Osteocyte (in vitro differentiated cells): ENCODE measurements at regions not wholly inside any gene's neighbourhood (a gene's known extent, or its start where the extent isn't known, plus 50 kb on each side); places are given as distances from the start of the nearest gene placed in this dataset.

Source experiments
- DNase-seq: peaks from one replicate; pipeline ENCODE4 v3.0.0; 2021; ENCODE audit warnings: mixed read lengths; ENCODE audit not compliant: unreplicated experiment; ENCODE audit errors: extremely low spot score
- H3K27ac Mint-ChIP-seq: one replicate; pipeline ENCODE4 v1.8.0; 2021; ENCODE audit warnings: mild to moderate bottlenecking, mixed read lengths; ENCODE audit not compliant: unreplicated experiment
- H3K27me3 Mint-ChIP-seq: one replicate; pipeline ENCODE4 v1.8.0; 2021; ENCODE audit warnings: mixed read lengths; ENCODE audit not compliant: unreplicated experiment
- H3K36me3 Mint-ChIP-seq: one replicate; pipeline ENCODE4 v1.8.0; 2021; ENCODE audit warnings: mixed read lengths; ENCODE audit not compliant: unreplicated experiment
- H3K4me1 Mint-ChIP-seq: one replicate; pipeline ENCODE4 v1.8.0; 2021; ENCODE audit warnings: mixed read lengths; ENCODE audit not compliant: unreplicated experiment
- H3K4me3 Mint-ChIP-seq: one replicate; pipeline ENCODE4 v1.8.0; 2021; ENCODE audit warnings: mild to moderate bottlenecking, moderate library complexity, mixed read lengths; ENCODE audit not compliant: unreplicated experiment
- H3K9me3 Mint-ChIP-seq: one replicate; pipeline ENCODE4 v1.8.0; 2021; ENCODE audit warnings: mixed read lengths; ENCODE audit not compliant: unreplicated experiment
- TF ChIP-seq, protein P1 (sequence below): fragments of 200-600 bp; sonication (generic); IDR thresholded peaks from 2 replicates; pipeline ENCODE4 v1.5.0; 2021; ENCODE audit warnings: antibody characterized with exemption, mild to moderate bottlenecking, moderate library complexity

DNA sequence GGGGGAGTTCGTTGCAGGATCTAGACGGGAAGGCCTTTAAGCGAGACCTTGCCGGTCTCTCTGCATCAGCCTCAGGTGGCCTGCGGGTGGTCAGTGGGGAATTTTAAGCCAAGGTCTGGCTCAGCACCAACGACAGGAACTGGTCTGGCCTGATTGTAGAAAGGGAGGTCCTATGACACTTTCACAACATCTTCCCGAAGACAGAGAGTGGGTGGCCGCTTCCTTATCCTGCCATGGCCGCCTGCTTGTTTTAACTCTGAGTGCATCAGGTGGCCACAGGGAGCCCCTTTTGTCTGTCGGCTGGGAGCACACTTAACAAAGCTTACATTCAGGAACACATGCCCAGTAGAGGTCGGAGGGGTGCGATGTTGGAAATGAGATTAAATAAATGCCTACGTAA, 363.7 kb upstream of the MYT1L start:
- H3K9me3 Mint-ChIP-seq = no peaks in the 10 kb centered on the region
- H3K4me3 Mint-ChIP-seq = no peak overlapping the region
- H3K4me1 Mint-ChIP-seq = no peaks in the 10 kb centered on the region
- H3K27ac Mint-ChIP-seq = no peak overlapping the region
- H3K27me3 Mint-ChIP-seq = no peaks in the 10 kb centered on the region
- no peak for DNase-seq
- H3K36me3 Mint-ChIP-seq = no peaks in the 10 kb centered on the region
- TF ChIP-seq, protein P1, sequence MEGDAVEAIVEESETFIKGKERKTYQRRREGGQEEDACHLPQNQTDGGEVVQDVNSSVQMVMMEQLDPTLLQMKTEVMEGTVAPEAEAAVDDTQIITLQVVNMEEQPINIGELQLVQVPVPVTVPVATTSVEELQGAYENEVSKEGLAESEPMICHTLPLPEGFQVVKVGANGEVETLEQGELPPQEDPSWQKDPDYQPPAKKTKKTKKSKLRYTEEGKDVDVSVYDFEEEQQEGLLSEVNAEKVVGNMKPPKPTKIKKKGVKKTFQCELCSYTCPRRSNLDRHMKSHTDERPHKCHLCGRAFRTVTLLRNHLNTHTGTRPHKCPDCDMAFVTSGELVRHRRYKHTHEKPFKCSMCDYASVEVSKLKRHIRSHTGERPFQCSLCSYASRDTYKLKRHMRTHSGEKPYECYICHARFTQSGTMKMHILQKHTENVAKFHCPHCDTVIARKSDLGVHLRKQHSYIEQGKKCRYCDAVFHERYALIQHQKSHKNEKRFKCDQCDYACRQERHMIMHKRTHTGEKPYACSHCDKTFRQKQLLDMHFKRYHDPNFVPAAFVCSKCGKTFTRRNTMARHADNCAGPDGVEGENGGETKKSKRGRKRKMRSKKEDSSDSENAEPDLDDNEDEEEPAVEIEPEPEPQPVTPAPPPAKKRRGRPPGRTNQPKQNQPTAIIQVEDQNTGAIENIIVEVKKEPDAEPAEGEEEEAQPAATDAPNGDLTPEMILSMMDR = no peak

DNA sequence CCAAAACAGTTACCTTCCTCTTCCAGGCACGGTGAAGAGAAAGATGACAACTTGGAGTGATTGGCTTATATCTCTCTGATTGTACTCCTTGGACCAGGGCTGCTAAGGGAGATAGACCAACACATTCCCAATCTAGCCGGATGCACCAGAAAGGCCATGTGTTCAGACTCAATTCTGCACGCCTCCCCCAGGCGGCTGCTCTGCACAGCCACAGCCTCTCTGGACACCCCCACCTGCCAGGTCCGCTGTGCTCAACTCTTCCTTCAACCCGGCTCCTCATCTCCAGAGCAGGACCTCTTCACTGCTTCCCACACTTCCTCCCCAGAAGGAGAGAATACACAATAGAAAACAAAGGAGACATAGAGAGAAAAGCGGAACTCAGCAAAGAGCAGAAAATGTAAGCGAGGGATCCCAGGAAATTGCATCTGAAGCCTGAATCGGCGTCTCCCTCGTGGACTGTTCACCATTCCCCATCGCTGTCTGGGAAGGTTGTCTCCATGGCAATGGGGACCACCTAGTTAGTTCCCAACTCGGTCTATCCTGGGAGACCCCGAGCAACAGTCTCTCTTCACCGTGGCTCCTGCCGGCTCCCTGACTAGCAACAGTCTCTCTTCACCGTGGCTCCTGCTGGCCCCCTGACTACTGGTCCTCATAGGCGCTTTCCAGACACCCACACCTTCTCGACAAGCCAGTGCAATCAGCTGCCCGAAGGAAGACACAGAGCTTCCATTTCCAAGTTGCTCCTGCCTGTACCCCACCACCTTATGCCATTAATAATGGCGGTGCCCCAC, 361.7 kb upstream of the MYT1L start:
- no peaks in the 10 kb centered on the region for H3K27me3 Mint-ChIP-seq
- H3K4me1 Mint-ChIP-seq = no peaks in the 10 kb centered on the region
- no peak overlapping the region for H3K27ac Mint-ChIP-seq
- no peaks in the 10 kb centered on the region for H3K9me3 Mint-ChIP-seq
- TF ChIP-seq, protein P1 = no peak
- no peaks in the 10 kb centered on the region for H3K36me3 Mint-ChIP-seq
- H3K4me3 Mint-ChIP-seq = no peak overlapping the region
- DNase-seq = no peak

GRCh38 chr2:2691419-2691818, 360.3 kb upstream of the MYT1L start:
- TF ChIP-seq, protein P1 = no peak
- H3K9me3 Mint-ChIP-seq = no peaks in the 10 kb centered on the region
- no peak overlapping the region for H3K4me3 Mint-ChIP-seq
- H3K4me1 Mint-ChIP-seq = no peaks in the 10 kb centered on the region
- DNase-seq = no peak
- no peaks in the 10 kb centered on the region for H3K27me3 Mint-ChIP-seq
- H3K27ac Mint-ChIP-seq = no peak overlapping the region
- H3K36me3 Mint-ChIP-seq = no peaks in the 10 kb centered on the region

GRCh38 chr2:2690985-2691384, 359.9 kb upstream of the MYT1L start:
- Mint-ChIP-seq H3K36me3 (no peaks in the 10 kb centered on the region), H3K4me3 (no peak overlapping the region), H3K4me1 (no peaks in the 10 kb centered on the region), H3K9me3 (no peaks in the 10 kb centered on the region), H3K27me3 (no peaks in the 10 kb centered on the region), H3K27ac (no peak overlapping the region)
- no peak for DNase-seq
- TF ChIP-seq, protein P1 = no peak

- Mint-ChIP-seq H3K4me1 (no peaks in the 10 kb centered on the region), H3K27ac (no peak overlapping the region), H3K9me3 (no peaks in the 10 kb centered on the region), H3K27me3 (no peaks in the 10 kb centered on the region), H3K36me3 (no peaks in the 10 kb centered on the region), H3K4me3 (no peak overlapping the region)
- DNase-seq = no peak
- TF ChIP-seq, protein P1 = no peak
Observed at GRCh38 chr2:2689306-2689705, 358.2 kb upstream of the MYT1L start.
